ENCODE measurements at regions not wholly inside any gene's neighbourhood (a gene's known extent, or its start where the extent isn't known, plus 50 kb on each side); places are given as distances from the start of the nearest gene placed in this dataset.

- TF ChIP-seq CTCF (IDR thresholded peaks at IDR 0.05; ENCODE audit: low read depth, low read length, missing input control) (no peak), RAD21 (IDR thresholded peaks at IDR 0.05) (no peak), YY1 (IDR thresholded peaks at IDR 0.05) (no peak), MAX (IDR thresholded peaks at IDR 0.05) (no peak), TAF1 (conservative IDR thresholded peaks at IDR 0.05) (no peak), REST (IDR thresholded peaks at IDR 0.05) (no peak), FOXA1 (IDR thresholded peaks at IDR 0.05) (no peak), ZBTB33 (IDR thresholded peaks at IDR 0.05) (no peak)
These were observed 151.8 kb upstream of the SOX1 start for GRCh38 chr13:111915104-111915551.

All from liver (tissue), 3 donors.